HG02678 (cell line): ENCODE measurements at regions not wholly inside any gene's neighbourhood (a gene's known extent, or its start where the extent isn't known, plus 50 kb on each side); places are given as distances from the start of the nearest gene placed in this dataset.
"Not testable (repeated sequence)": the region's sequence is repeated elsewhere in the genome, so short reads cannot be mapped to it uniquely, and the experiment has no call there.

Experiments used
- ATAC-seq: cut with Tn5 transposase; IDR thresholded peaks from one replicate; pipeline ENCODE4 v1.9.1; 2021; ENCODE audit warnings: mild to moderate bottlenecking, moderate library complexity; ENCODE audit not compliant: unreplicated experiment

- ATAC-seq: no peak
Measured at GRCh38 chr6:50330963-50331362, 281.2 kb upstream of the DEFB112 start.

- ATAC-seq: no peak
Measured at GRCh38 chr6:50333696-50334095, 284.0 kb upstream of the DEFB112 start.

GRCh38 chr6:50337532-50338122 lies 287.9 kb upstream of the DEFB112 start:
- ATAC-seq: no peak

GRCh38 chr6:50353603-50354002 lies 303.9 kb upstream of the DEFB112 start:
- no peak for ATAC-seq

- no peak for ATAC-seq
Measured at GRCh38 chr6:50358113-50358512, 308.4 kb upstream of the DEFB112 start.

- ATAC-seq: no peak
Measured at GRCh38 chr6:50361641-50362331, 312.1 kb upstream of the DEFB112 start.

GRCh38 chr6:50362706-50363105 lies 313.0 kb upstream of the DEFB112 start:
- no peak for ATAC-seq

- ATAC-seq: no peak
Measured at GRCh38 chr6:50369996-50370395, 320.3 kb upstream of the DEFB112 start.

- no peak for ATAC-seq
Measured at GRCh38 chr6:50380406-50381098, 330.8 kb upstream of the DEFB112 start.

- ATAC-seq: no peak
Measured at GRCh38 chr6:50381099-50381415, 331.3 kb upstream of the DEFB112 start.

GRCh38 chr6:50390416-50390815 lies 322.9 kb upstream of the TFAP2D start:
- no peak for ATAC-seq

- ATAC-seq: not testable (repeated sequence)
Measured at GRCh38 chr6:50394139-50394538, 319.2 kb upstream of the TFAP2D start.

GRCh38 chr6:50404643-50405042 lies 308.7 kb upstream of the TFAP2D start:
- ATAC-seq: no peak

GRCh38 chr6:50410579-50410978 lies 302.7 kb upstream of the TFAP2D start:
- no peak for ATAC-seq

- not testable (repeated sequence) for ATAC-seq
Measured at GRCh38 chr6:50421041-50421440, 292.3 kb upstream of the TFAP2D start.

- no peak for ATAC-seq
Measured at GRCh38 chr6:50427267-50427666, 286.1 kb upstream of the TFAP2D start.

- no peak for ATAC-seq
Measured at GRCh38 chr6:50437901-50438300, 275.4 kb upstream of the TFAP2D start.

GRCh38 chr6:50442531-50443040 lies 270.7 kb upstream of the TFAP2D start:
- ATAC-seq: no peak

GRCh38 chr6:50443144-50443543 lies 270.2 kb upstream of the TFAP2D start:
- ATAC-seq: no peak

GRCh38 chr6:50449128-50449527 lies 264.2 kb upstream of the TFAP2D start:
- no peak for ATAC-seq

- ATAC-seq: no peak
Measured at GRCh38 chr6:50451826-50452400, 261.4 kb upstream of the TFAP2D start.

GRCh38 chr6:50455029-50455428 lies 258.3 kb upstream of the TFAP2D start:
- no peak for ATAC-seq
